AG09309 (cell line): ENCODE measurements at regions not wholly inside any gene's neighbourhood (a gene's known extent, or its start where the extent isn't known, plus 50 kb on each side); places are given as distances from the start of the nearest gene placed in this dataset.

Source experiments
- DNase-seq: peaks from one replicate; pipeline ENCODE4 v3.0.0-alpha.2; 2010; ENCODE audit warnings: low read depth
- H3K4me3 ChIP-seq: 2 replicates; pipeline ENCODE4 v1.5.1; 2011; ENCODE audit warnings: mild to moderate bottlenecking, low read depth, low read length, moderate library complexity; ENCODE audit not compliant: control insufficient read depth
- TF ChIP-seq, protein P1 (sequence below): IDR thresholded peaks from 2 replicates; pipeline ENCODE4 v1.5.1; 2011; ENCODE audit warnings: mild to moderate bottlenecking, low read depth, low read length, inconsistent platforms; ENCODE audit not compliant: insufficient read depth, control insufficient read depth; ENCODE audit errors: missing control alignments

GRCh38 chr6:109290143-109290931 is 91.9 kb downstream of the CD164 start:
- TF ChIP-seq, protein P1, sequence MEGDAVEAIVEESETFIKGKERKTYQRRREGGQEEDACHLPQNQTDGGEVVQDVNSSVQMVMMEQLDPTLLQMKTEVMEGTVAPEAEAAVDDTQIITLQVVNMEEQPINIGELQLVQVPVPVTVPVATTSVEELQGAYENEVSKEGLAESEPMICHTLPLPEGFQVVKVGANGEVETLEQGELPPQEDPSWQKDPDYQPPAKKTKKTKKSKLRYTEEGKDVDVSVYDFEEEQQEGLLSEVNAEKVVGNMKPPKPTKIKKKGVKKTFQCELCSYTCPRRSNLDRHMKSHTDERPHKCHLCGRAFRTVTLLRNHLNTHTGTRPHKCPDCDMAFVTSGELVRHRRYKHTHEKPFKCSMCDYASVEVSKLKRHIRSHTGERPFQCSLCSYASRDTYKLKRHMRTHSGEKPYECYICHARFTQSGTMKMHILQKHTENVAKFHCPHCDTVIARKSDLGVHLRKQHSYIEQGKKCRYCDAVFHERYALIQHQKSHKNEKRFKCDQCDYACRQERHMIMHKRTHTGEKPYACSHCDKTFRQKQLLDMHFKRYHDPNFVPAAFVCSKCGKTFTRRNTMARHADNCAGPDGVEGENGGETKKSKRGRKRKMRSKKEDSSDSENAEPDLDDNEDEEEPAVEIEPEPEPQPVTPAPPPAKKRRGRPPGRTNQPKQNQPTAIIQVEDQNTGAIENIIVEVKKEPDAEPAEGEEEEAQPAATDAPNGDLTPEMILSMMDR, result no peak

DNA sequence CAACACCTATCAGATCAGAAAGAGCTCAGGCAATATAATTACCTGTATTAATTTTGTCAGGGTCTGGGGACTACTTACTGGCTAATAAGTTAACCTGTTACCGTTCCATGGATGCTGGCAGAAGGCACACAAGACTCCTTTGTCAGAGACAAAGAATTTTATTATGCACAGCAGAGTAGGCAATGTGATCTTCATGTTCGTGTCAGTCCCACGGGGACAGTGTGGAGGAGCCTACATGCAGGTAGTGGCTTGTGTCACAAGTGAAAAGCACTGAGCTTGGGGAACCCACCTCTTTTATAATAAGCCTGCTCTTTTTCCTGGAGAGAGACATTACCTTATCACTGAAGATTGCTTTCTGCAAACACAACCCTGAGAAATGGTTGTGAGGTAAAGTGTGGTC is 96.9 kb downstream of the CD164 start:
- TF ChIP-seq, protein P1, result no peak
- no peak overlapping the region for H3K4me3 ChIP-seq
- no peak for DNase-seq

More at GRCh38 chr6:109290143-109290931, 91.9 kb downstream of the CD164 start:
- H3K4me3 ChIP-seq, result no peak overlapping the region
- DNase-seq, result no peak

GRCh38 chr6:109284675-109285074 is 97.6 kb downstream of the CD164 start:
- TF ChIP-seq, protein P1, result no peak
- H3K4me3 ChIP-seq, result no peak overlapping the region
- DNase-seq, result no peak

GRCh38 chr6:109282756-109283155 is 99.5 kb downstream of the CD164 start:
- no peak overlapping the region for H3K4me3 ChIP-seq

DNA sequence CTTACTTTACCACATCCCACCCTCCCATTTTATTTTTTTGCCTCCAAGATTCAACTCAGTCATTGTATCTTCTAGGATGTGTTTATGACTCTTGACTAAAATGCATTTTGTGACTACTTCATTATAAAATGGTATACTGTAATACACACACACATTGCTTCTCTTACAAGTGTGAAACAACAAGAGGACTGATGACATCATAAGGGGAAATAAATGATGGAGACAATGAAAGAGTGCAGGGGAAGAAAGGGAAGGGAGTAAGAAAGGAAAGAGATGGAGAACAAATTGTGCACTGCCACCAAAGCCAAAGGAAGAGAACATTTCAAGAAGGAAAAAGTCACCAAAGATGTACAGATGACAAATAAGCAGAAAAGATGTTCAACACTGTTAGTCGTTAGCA is 102.6 kb downstream of the CD164 start:
- no peak overlapping the region for H3K4me3 ChIP-seq
- DNase-seq, result no peak
- TF ChIP-seq, protein P1, result no peak

More at GRCh38 chr6:109282756-109283155, 99.5 kb downstream of the CD164 start:
- DNase-seq, result no peak
- TF ChIP-seq, protein P1, result no peak

- TF ChIP-seq, protein P1, result no peak
- DNase-seq, result no peak
- H3K4me3 ChIP-seq, result no peak overlapping the region
Observed at GRCh38 chr6:109271622-109272021, 110.6 kb downstream of the CD164 start.

DNA sequence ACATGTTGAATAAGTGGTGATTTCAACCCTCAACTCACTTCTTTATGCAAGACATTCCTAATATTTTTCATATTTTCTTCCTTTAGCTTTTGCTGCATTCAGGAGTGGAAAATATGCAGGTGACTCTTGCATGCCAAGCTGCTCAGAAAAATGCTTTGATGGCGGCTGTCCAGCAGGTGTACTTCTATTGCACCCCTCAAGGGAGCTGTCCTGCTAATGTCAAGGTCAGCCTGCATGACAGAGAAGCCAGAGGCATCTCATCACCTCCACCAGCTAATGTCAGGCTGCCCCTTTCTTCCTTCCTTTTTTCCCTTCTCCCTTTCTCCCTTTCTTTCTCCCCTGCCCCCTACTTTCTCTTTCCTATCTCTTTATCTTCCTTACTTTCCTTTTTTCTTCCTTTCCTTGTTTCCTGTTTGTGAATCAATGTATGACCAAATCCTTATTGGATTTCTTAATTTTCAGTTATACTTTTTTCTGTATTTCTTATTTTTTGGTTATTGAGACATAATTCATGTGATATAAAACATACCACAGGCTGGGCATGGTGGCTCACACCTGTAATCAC is 112.2 kb downstream of the CD164 start:
- TF ChIP-seq, protein P1, result no peak
- H3K4me3 ChIP-seq, result no peak overlapping the region
- no peak for DNase-seq
